Astrocyte (in vitro differentiated cells and primary cell): ENCODE measurements at regions not wholly inside any gene's neighbourhood (a gene's known extent, or its start where the extent isn't known, plus 50 kb on each side); places are given as distances from the start of the nearest gene placed in this dataset.

ENCODE experiments used
- DNase-seq: peaks from one replicate; pipeline ENCODE4 v3.0.0-alpha.2; 2010; ENCODE audit warnings: low read depth
- FAIRE-seq: peaks from 2 replicates; lab custom pipeline; 2011; peaks lifted over from hg19 to GRCh38; lab: Jason Lieb, UNC
- H2AFZ ChIP-seq: 2 replicates; pipeline ENCODE4 v1.6.0; 2012; ENCODE audit warnings: low read depth, low read length, inconsistent platforms
- H3K27ac ChIP-seq: 2 replicates; pipeline ENCODE4 v1.5.1; 2011; ENCODE audit warnings: low read depth, low read length, inconsistent platforms
- H3K27me3 ChIP-seq: 2 replicates; pipeline ENCODE4 v1.6.0; 2011; ENCODE audit warnings: low read length, inconsistent platforms; ENCODE audit not compliant: insufficient read depth
- H3K36me3 ChIP-seq: 2 replicates; pipeline ENCODE4 v1.5.1; 2011; ENCODE audit warnings: low read length, inconsistent platforms; ENCODE audit not compliant: insufficient read depth
- H3K4me1 ChIP-seq: 2 replicates; pipeline ENCODE4 v1.5.1; 2011; ENCODE audit warnings: low read length, inconsistent platforms; ENCODE audit not compliant: insufficient read depth
- H3K4me2 ChIP-seq: 2 replicates; pipeline ENCODE4 v1.6.0; 2012; ENCODE audit warnings: low read length, inconsistent platforms
- H3K4me3 ChIP-seq: 2 replicates; pipeline ENCODE4 v1.5.1; 2011; ENCODE audit warnings: low read depth, mild to moderate bottlenecking, low read length, inconsistent platforms; ENCODE audit not compliant: insufficient read depth
- H3K79me2 ChIP-seq: 2 replicates; pipeline ENCODE4 v1.6.0; 2012; ENCODE audit warnings: mild to moderate bottlenecking, low read length, inconsistent platforms; ENCODE audit not compliant: insufficient read depth
- H3K9ac ChIP-seq: 2 replicates; pipeline ENCODE4 v1.6.0; 2012; ENCODE audit warnings: mild to moderate bottlenecking, low read length, inconsistent platforms
- H3K9me3 ChIP-seq: 2 replicates; pipeline ENCODE4 v1.5.1; 2012; ENCODE audit warnings: low read depth, mild to moderate bottlenecking, low read length, inconsistent platforms; ENCODE audit not compliant: insufficient read depth
- H4K20me1 ChIP-seq: 2 replicates; pipeline ENCODE4 v1.6.0; 2012; ENCODE audit warnings: low read length, inconsistent platforms; ENCODE audit not compliant: insufficient read depth
- H3K27ac Mint-ChIP-seq: one replicate; pipeline ENCODE4 v1.8.0; 2021; ENCODE audit warnings: mild to moderate bottlenecking, mixed read lengths; ENCODE audit not compliant: unreplicated experiment
- H3K27me3 Mint-ChIP-seq: one replicate; pipeline ENCODE4 v1.8.0; 2021; ENCODE audit warnings: low read depth, mixed read lengths; ENCODE audit not compliant: unreplicated experiment
- H3K36me3 Mint-ChIP-seq: one replicate; pipeline ENCODE4 v1.8.0; 2021; ENCODE audit warnings: low read depth, mixed read lengths; ENCODE audit not compliant: unreplicated experiment
- H3K4me1 Mint-ChIP-seq: one replicate; pipeline ENCODE4 v1.8.0; 2021; ENCODE audit warnings: low read depth, mixed read lengths; ENCODE audit not compliant: unreplicated experiment
- H3K4me3 Mint-ChIP-seq: one replicate; pipeline ENCODE4 v1.8.0; 2021; ENCODE audit warnings: mild to moderate bottlenecking, moderate library complexity, mixed read lengths; ENCODE audit not compliant: unreplicated experiment
- H3K9me3 Mint-ChIP-seq: one replicate; pipeline ENCODE4 v1.8.0; 2021; ENCODE audit warnings: mild to moderate bottlenecking, mixed read lengths; ENCODE audit not compliant: unreplicated experiment
- EZH2 ChIP-seq: IDR thresholded peaks from 2 replicates; pipeline ENCODE4 v1.6.1; 2012; ENCODE audit warnings: mild to moderate bottlenecking, low read length, inconsistent platforms; ENCODE audit not compliant: insufficient read depth
- TF ChIP-seq, protein P1 (sequence below): IDR thresholded peaks from 2 replicates; pipeline ENCODE4 v1.5.1; 2011; ENCODE audit warnings: low read depth, mild to moderate bottlenecking, inconsistent platforms, low read length, moderate library complexity; ENCODE audit not compliant: insufficient read depth

DNA sequence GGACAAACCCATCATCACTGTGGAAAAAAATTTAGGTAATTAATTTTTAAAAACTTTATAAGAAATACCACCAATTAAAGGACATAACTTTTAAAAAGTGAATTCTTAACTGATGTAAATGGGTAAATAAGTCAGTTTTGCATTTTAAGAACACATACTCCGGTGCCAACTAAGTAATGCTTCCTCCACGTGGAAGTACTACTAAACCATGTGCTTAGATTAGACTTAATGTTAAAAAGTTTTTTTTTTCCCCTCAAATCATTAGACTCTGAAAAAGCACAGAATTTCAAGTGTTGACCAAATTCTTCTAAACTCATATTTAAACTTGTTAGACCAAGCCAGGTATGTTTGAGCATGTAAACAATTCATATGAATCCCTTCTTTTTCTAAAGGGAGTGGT lies 242.0 kb downstream of the NFKBIZ start:
- no peak for TF ChIP-seq EZH2
- TF ChIP-seq, protein P1, sequence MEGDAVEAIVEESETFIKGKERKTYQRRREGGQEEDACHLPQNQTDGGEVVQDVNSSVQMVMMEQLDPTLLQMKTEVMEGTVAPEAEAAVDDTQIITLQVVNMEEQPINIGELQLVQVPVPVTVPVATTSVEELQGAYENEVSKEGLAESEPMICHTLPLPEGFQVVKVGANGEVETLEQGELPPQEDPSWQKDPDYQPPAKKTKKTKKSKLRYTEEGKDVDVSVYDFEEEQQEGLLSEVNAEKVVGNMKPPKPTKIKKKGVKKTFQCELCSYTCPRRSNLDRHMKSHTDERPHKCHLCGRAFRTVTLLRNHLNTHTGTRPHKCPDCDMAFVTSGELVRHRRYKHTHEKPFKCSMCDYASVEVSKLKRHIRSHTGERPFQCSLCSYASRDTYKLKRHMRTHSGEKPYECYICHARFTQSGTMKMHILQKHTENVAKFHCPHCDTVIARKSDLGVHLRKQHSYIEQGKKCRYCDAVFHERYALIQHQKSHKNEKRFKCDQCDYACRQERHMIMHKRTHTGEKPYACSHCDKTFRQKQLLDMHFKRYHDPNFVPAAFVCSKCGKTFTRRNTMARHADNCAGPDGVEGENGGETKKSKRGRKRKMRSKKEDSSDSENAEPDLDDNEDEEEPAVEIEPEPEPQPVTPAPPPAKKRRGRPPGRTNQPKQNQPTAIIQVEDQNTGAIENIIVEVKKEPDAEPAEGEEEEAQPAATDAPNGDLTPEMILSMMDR = no peak
- Histone ChIP-seq H3K9ac (no peak overlapping the region), H3K4me3 (no peak overlapping the region), H3K4me1 (peaks cover 13% of the 10 kb centered on the region), H3K27ac (no peak overlapping the region), H3K9me3 (no peaks in the 10 kb centered on the region), H3K27me3 (no peaks in the 10 kb centered on the region), H4K20me1 (no peaks in the 10 kb centered on the region), H3K79me2 (no peaks in the 10 kb centered on the region), H3K36me3 (no peaks in the 10 kb centered on the region), H3K4me2 (no peak overlapping the region), H2AFZ (no peak overlapping the region)
- DNase-seq (no peak), FAIRE-seq (no peak)
- Mint-ChIP-seq H3K9me3 (peaks cover 2% of the 10 kb centered on the region), H3K4me3 (no peak overlapping the region), H3K36me3 (no peaks in the 10 kb centered on the region), H3K27ac (no peak overlapping the region), H3K27me3 (no peaks in the 10 kb centered on the region), H3K4me1 (peaks cover 28% of the 10 kb centered on the region)

DNA sequence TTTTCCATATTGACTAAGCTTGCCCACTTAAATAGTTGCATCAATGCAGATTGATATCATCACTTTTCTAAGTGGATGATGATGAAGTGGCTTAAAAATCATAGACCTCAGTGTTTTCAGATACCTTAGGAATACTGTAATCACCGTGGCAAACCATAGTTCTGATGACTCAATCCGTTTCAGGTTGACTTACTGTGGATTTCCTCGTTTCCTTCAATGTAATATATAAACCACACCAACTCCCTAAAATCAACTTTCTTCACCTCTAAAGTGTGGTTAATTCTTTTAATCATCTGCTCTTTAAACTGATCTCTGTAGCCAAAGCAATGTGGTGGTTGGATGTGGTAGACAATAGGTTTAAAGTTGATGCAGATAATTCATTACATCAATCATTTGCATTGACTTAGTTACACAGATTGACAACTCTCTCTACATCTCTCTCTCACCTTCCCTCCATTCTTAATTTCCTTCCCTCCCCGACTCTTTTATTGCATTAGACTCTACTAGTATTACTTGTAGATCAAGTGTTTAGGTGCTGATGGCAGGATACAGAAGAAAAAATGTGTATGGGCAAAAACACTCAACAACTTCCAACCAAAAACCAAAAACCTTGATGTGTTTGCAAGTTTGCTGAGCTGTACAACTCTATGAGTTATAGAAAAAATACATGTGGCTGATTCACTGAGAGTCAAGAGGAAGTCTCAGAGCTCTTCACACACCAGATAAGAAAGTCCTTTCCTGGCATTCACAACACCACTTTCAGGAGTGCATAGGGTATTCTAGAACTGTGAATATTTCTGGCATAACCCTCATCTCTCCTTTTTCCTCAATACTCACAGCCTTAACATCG lies 243.5 kb downstream of the NFKBIZ start:
- Histone ChIP-seq H3K36me3 (no peaks in the 10 kb centered on the region), H3K79me2 (no peaks in the 10 kb centered on the region), H3K4me2 (peak overlapping the region; percentile 28), H3K9ac (no peak overlapping the region), H3K9me3 (no peaks in the 10 kb centered on the region), H3K4me1 (peaks cover 13% of the 10 kb centered on the region), H4K20me1 (no peaks in the 10 kb centered on the region), H3K27me3 (no peaks in the 10 kb centered on the region), H3K4me3 (no peak overlapping the region), H2AFZ (no peak overlapping the region), H3K27ac (peak overlapping the region; percentile 37)
- peak overlapping the region; percentile 28 for H3K27ac Mint-ChIP-seq
- DNase-seq (peak; percentile 87), FAIRE-seq (peak; percentile 41)
- no peak overlapping the region for H3K4me3 Mint-ChIP-seq
- peaks cover 28% of the 10 kb centered on the region for H3K4me1 Mint-ChIP-seq
- H3K9me3 Mint-ChIP-seq = peaks cover 2% of the 10 kb centered on the region
- TF ChIP-seq, protein P1 = no peak
- no peaks in the 10 kb centered on the region for H3K36me3 Mint-ChIP-seq
- H3K27me3 Mint-ChIP-seq = no peaks in the 10 kb centered on the region

DNA sequence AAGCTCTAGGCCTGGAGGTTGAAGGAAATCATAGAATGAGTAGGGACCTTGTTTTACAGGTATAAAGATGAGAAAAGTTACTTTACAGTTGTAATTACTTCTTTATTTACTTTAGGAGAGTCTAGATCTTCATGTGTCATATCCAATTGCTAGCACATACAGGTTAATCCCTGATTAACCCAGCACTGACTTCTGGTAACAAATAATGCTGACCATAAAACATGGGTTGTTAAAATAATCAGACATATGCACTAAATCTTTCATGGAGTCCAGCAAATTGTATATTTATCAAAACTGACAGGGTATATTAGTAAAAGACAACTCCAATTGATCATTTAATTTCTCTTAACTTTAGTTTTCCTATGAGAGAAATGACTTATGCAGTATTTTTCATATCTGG lies 245.2 kb downstream of the NFKBIZ start:
- H3K4me1 Mint-ChIP-seq = peaks cover 22% of the 10 kb centered on the region
- no peak overlapping the region for H3K4me2 ChIP-seq
- H3K79me2 ChIP-seq = no peaks in the 10 kb centered on the region
- peaks cover 4% of the 10 kb centered on the region for H3K9me3 Mint-ChIP-seq
- H3K27me3 Mint-ChIP-seq = no peaks in the 10 kb centered on the region
- H3K27me3 ChIP-seq = no peaks in the 10 kb centered on the region
- H3K27ac Mint-ChIP-seq = no peak overlapping the region
- no peaks in the 10 kb centered on the region for H3K36me3 Mint-ChIP-seq
- H4K20me1 ChIP-seq = no peaks in the 10 kb centered on the region
- no peaks in the 10 kb centered on the region for H3K9me3 ChIP-seq
- H3K27ac ChIP-seq = no peak overlapping the region
- no peak overlapping the region for H3K4me3 Mint-ChIP-seq
- no peak overlapping the region for H2AFZ ChIP-seq
- no peak overlapping the region for H3K9ac ChIP-seq
- TF ChIP-seq, protein P1 = no peak
- no peak for TF ChIP-seq EZH2
- no peaks in the 10 kb centered on the region for H3K36me3 ChIP-seq
- peaks cover 13% of the 10 kb centered on the region for H3K4me1 ChIP-seq
- FAIRE-seq (no peak), DNase-seq (no peak)
- H3K4me3 ChIP-seq = no peak overlapping the region
